ENCODE measurements at regions not wholly inside any gene's neighbourhood (a gene's known extent, or its start where the extent isn't known, plus 50 kb on each side); places are given as distances from the start of the nearest gene placed in this dataset.

DNA sequence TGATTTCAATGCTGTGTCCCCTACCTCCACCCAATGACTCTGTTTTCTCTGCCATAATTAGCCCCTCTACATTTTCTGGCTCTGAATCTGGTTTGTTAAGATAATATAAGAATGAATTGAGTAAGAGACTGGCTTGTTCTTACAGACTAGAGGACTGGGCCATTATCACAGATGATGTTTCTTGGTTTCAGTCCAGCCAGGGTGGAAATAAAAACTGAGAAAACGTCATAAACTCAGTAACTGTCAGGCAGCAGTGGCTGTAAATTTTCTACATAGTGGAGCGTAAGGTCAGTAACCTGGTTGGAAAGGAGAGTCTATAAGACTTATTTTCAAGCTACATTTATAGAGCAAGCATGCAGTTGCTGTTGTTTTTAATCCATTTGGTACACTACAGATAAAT, 485.4 kb downstream of the HTR7 start:
- TF ChIP-seq, protein P1, sequence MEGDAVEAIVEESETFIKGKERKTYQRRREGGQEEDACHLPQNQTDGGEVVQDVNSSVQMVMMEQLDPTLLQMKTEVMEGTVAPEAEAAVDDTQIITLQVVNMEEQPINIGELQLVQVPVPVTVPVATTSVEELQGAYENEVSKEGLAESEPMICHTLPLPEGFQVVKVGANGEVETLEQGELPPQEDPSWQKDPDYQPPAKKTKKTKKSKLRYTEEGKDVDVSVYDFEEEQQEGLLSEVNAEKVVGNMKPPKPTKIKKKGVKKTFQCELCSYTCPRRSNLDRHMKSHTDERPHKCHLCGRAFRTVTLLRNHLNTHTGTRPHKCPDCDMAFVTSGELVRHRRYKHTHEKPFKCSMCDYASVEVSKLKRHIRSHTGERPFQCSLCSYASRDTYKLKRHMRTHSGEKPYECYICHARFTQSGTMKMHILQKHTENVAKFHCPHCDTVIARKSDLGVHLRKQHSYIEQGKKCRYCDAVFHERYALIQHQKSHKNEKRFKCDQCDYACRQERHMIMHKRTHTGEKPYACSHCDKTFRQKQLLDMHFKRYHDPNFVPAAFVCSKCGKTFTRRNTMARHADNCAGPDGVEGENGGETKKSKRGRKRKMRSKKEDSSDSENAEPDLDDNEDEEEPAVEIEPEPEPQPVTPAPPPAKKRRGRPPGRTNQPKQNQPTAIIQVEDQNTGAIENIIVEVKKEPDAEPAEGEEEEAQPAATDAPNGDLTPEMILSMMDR (IDR thresholded peaks at IDR 0.05; ENCODE audit: low read length) = no peak
- TF ChIP-seq EZH2phosphoT487 (IDR thresholded peaks at IDR 0.05; ENCODE audit: low read length) = no peak

Measured in MM.1S (cell line).